Peyer's patch (tissue), 4 donors: ENCODE measurements at regions not wholly inside any gene's neighbourhood (a gene's known extent, or its start where the extent isn't known, plus 50 kb on each side); places are given as distances from the start of the nearest gene placed in this dataset.

ENCODE experiments used
- CTCF ChIP-seq, 6 experiments: fragments of 450-650 bp in 4 of 6; fragments of 200-600 bp in 2 of 6; sonication (generic) in 1 of 6; IDR thresholded peaks; one replicate each; pipeline ENCODE4 v1.5.1; 2017 to 2019; ENCODE audit warnings: antibody characterized with exemption in 6 of 6, mild to moderate bottlenecking in 3 of 6, moderate library complexity in 1 of 6
- POLR2A ChIP-seq, 2 donors: fragments of 450-650 bp; IDR thresholded peaks; one replicate each; pipeline ENCODE4 v1.5.1; 2017; ENCODE audit warnings: antibody characterized with exemption in 2 of 2, mild to moderate bottlenecking in 2 of 2, moderate library complexity in 2 of 2

- no peak for TF ChIP-seq CTCF (IDR thresholded peaks at IDR 0.05)
- no peak for TF ChIP-seq POLR2A (IDR thresholded peaks at IDR 0.05)
These were observed 2635.6 kb upstream of the PCDH20 start for GRCh38 chr13:64051278-64051677.
